ENCODE measurements at regions not wholly inside any gene's neighbourhood (a gene's known extent, or its start where the extent isn't known, plus 50 kb on each side); places are given as distances from the start of the nearest gene placed in this dataset.

DNA sequence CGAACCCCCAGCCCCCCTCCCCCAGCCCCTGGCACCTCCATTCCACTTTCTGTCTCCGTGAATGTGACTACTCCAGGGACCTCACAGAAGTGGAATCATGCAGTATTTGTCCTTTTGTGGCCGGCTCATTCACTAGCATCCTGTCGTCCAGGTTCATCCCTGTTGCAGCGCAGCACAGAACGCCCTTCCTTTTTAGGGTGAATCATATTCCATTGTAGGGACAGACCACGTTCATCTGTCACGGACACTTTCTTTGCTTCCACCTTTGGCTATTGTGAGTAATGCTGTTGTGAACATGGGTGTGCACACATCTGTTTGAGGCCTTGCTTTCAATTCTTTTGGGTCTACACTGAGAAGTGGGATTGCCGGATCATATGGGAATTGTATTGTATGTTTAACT is 148.9 kb upstream of the IQSEC1 start:
- Histone ChIP-seq H3K79me2 (no peaks in the 10 kb centered on the region), H3K27ac (no peak overlapping the region), H3K4me2 (ENCODE audit: low read length) (no peak overlapping the region), H3K9me3 (ENCODE audit: control insufficient read depth, low read length) (no peaks in the 10 kb centered on the region), H3K9ac (no peak overlapping the region), H3K27me3 (ENCODE audit: control insufficient read depth, insufficient read depth, low read length) (no peaks in the 10 kb centered on the region), H3K4me3 (ENCODE audit: low read depth, low read length) (no peak overlapping the region), H3K4me1 (no peaks in the 10 kb centered on the region), H2AFZ (no peak overlapping the region), H3K36me3 (ENCODE audit: control insufficient read depth, insufficient read depth, low read length) (no peaks in the 10 kb centered on the region)
- TF ChIP-seq, protein P1, sequence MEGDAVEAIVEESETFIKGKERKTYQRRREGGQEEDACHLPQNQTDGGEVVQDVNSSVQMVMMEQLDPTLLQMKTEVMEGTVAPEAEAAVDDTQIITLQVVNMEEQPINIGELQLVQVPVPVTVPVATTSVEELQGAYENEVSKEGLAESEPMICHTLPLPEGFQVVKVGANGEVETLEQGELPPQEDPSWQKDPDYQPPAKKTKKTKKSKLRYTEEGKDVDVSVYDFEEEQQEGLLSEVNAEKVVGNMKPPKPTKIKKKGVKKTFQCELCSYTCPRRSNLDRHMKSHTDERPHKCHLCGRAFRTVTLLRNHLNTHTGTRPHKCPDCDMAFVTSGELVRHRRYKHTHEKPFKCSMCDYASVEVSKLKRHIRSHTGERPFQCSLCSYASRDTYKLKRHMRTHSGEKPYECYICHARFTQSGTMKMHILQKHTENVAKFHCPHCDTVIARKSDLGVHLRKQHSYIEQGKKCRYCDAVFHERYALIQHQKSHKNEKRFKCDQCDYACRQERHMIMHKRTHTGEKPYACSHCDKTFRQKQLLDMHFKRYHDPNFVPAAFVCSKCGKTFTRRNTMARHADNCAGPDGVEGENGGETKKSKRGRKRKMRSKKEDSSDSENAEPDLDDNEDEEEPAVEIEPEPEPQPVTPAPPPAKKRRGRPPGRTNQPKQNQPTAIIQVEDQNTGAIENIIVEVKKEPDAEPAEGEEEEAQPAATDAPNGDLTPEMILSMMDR (IDR thresholded peaks at IDR 0.05), result no peak

DNA sequence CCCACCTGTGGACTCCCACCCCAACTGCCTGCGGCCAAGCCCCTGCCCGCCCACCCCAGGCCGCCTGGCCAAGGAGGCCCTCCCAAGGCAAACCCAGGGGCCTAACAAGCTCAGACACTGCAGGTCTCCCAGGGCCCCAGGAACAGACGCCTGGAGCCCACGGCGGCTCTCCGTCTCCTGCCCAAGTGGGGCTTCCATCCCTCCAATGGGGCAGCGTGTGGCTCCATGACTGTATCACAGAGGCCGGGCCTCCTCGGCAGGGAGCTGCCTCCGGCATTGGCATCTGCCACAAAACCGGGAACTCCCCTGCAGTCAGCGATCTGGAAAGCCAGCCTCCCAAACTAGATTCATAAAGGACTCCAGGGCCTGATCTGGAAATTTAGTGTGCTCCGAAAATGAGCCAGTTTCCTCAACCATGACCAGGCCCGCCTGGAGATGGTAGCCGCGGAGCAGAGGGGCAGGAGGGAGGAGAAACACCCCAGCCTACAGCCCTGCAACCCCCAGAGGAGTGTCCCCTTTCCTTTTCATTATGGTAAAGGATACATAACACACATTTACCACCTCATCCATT is 148.3 kb upstream of the IQSEC1 start:
- Histone ChIP-seq H3K9ac (no peak overlapping the region), H2AFZ (no peak overlapping the region), H3K36me3 (ENCODE audit: control insufficient read depth, insufficient read depth, low read length) (no peaks in the 10 kb centered on the region), H3K27me3 (ENCODE audit: control insufficient read depth, insufficient read depth, low read length) (no peaks in the 10 kb centered on the region), H3K4me2 (ENCODE audit: low read length) (no peak overlapping the region), H3K4me3 (ENCODE audit: low read depth, low read length) (no peak overlapping the region), H3K4me1 (no peaks in the 10 kb centered on the region), H3K79me2 (no peaks in the 10 kb centered on the region), H3K9me3 (ENCODE audit: control insufficient read depth, low read length) (no peaks in the 10 kb centered on the region), H3K27ac (no peak overlapping the region)
- TF ChIP-seq, protein P1 (IDR thresholded peaks at IDR 0.05), result no peak

DNA sequence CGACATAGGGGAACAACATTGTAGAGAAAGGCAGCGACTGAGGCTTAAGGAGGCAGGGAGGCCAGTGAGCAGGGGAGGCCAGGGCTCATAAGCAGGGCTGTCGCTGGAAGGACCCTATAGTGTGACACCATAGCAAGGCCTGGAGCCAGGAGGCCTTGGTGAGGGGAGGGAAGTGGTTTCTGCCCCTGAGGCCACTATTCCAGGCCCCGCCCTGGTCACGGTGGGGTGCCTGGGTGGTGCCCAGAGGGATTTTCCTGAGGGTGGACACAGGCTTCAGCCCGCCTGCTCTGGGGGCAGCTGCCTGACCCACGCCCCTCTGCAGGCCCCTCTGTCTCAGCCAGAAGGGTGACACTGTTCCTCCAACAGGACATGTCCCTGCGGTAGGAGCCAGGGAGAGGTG is 147.8 kb upstream of the IQSEC1 start:
- Histone ChIP-seq H3K27me3 (ENCODE audit: control insufficient read depth, insufficient read depth, low read length) (no peaks in the 10 kb centered on the region), H2AFZ (no peak overlapping the region), H3K27ac (no peak overlapping the region), H3K4me2 (ENCODE audit: low read length) (no peak overlapping the region), H3K9ac (no peak overlapping the region), H3K36me3 (ENCODE audit: control insufficient read depth, insufficient read depth, low read length) (no peaks in the 10 kb centered on the region), H3K79me2 (no peaks in the 10 kb centered on the region), H3K4me3 (ENCODE audit: low read depth, low read length) (no peak overlapping the region), H3K9me3 (ENCODE audit: control insufficient read depth, low read length) (no peaks in the 10 kb centered on the region), H3K4me1 (no peaks in the 10 kb centered on the region)
- TF ChIP-seq, protein P1 (IDR thresholded peaks at IDR 0.05), result no peak

DNA sequence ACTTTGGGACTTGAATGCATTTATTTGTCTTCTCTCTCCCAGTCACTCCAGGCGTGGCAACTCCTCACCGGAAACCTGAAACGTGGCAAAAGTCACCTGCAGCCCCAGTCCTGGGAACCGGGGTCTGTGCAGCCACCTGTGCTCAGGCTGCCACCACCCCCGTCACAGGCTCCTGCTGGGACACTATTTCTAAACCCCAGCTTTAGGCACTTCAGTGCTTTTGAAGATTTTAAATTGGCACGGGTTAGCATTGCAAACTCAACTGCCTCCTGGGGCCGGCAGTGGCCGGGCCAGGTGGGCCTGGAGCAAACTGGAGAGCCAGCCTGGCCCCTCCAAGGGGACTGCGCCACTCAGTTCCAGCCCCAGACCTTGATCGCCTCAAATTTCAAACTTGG is 146.7 kb upstream of the IQSEC1 start:
- TF ChIP-seq, protein P1 (IDR thresholded peaks at IDR 0.05), result no peak
- no peaks in the 10 kb centered on the region for H3K79me2 ChIP-seq
- no peaks in the 10 kb centered on the region for H3K36me3 ChIP-seq (ENCODE audit: control insufficient read depth, insufficient read depth, low read length)
- H3K9me3 ChIP-seq (ENCODE audit: control insufficient read depth, low read length), result no peaks in the 10 kb centered on the region
- no peaks in the 10 kb centered on the region for H3K27me3 ChIP-seq (ENCODE audit: control insufficient read depth, insufficient read depth, low read length)
- no peak overlapping the region for H3K9ac ChIP-seq
- no peak overlapping the region for H3K27ac ChIP-seq
- H2AFZ ChIP-seq, result no peak overlapping the region
- H3K4me1 ChIP-seq, result no peaks in the 10 kb centered on the region
- no peak overlapping the region for H3K4me3 ChIP-seq (ENCODE audit: low read depth, low read length)
- no peak overlapping the region for H3K4me2 ChIP-seq (ENCODE audit: low read length)

Measured in parathyroid adenoma (tissue), 2 donors.